ENCODE measurements at regions not wholly inside any gene's neighbourhood (a gene's known extent, or its start where the extent isn't known, plus 50 kb on each side); places are given as distances from the start of the nearest gene placed in this dataset.
A peak's percentile ranks its signal among the peaks of the same experiment; 100 is the strongest.

DNA sequence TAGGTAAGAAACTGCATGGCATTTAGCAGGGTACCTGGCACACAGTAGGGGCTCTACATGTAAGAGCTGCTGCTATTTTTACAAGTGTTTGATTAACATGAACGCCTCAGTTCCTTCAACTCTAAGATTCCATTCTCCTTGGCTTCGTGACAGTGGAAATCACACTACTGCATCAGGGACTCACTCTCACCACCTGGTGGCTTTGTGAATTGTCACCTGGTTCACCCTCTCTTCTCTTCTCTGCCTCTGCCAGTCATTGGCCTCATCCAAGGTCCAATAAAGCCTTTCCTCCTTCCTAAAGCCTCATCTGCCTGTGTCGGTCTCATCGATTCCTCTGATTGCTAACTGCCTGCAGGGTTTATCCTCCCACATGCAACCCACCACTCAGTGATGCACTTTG is 476.4 kb downstream of the VRK1 start:
- no peak overlapping the region for H3K4me3 ChIP-seq (ENCODE audit: low read depth, low read length)
- TF ChIP-seq CTCF (IDR thresholded peaks at IDR 0.05; ENCODE audit: low read depth, low read length), result 0 out of 2 replicates have a peak, but pooled peaks have one; percentile 18
- H3K9me3 ChIP-seq (ENCODE audit: severe bottlenecking), result peaks cover 5% of the 10 kb centered on the region
- no peak overlapping the region for H3K27ac ChIP-seq
- no peak for DNase-seq
- peaks cover 90% of the 10 kb centered on the region for H3K27me3 ChIP-seq (ENCODE audit: insufficient read depth, low read depth, severe bottlenecking)
- H3K36me3 ChIP-seq, result no peaks in the 10 kb centered on the region

- no peak for TF ChIP-seq CTCF (IDR thresholded peaks at IDR 0.05; ENCODE audit: low read depth, low read length)
- Histone ChIP-seq H3K27me3 (ENCODE audit: insufficient read depth, low read depth, severe bottlenecking) (peaks cover 86% of the 10 kb centered on the region), H3K36me3 (no peaks in the 10 kb centered on the region), H3K4me3 (ENCODE audit: low read depth, low read length) (no peak overlapping the region), H3K27ac (no peak overlapping the region), H3K9me3 (ENCODE audit: severe bottlenecking) (peaks cover 4% of the 10 kb centered on the region)
- no peak for DNase-seq
Measured at GRCh38 chr14:97274626-97275025, 477.4 kb downstream of the VRK1 start.

DNA sequence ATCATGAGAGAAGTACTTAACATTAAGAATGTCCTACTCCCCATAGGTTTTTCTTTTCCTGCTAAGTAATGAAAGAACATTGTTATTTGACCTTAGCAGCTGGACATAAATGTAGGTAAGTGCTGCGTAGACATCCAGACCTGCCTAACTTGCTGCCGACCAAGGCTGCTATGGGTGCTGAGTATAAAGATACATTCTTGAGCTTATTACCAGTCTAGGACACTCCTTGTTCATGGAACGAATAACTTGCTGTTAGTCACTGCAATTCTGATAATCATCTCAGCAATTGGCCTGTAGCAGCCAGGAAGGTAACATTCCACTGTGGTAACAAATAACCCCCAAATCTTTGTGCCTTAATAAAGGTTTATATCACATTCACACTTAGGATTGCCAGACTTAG is 478.1 kb downstream of the VRK1 start:
- Histone ChIP-seq H3K4me3 (ENCODE audit: low read depth, low read length) (no peak overlapping the region), H3K9me3 (ENCODE audit: severe bottlenecking) (no peaks in the 10 kb centered on the region), H3K36me3 (no peaks in the 10 kb centered on the region), H3K27me3 (ENCODE audit: insufficient read depth, low read depth, severe bottlenecking) (peaks cover 85% of the 10 kb centered on the region), H3K27ac (no peak overlapping the region)
- no peak for TF ChIP-seq CTCF (IDR thresholded peaks at IDR 0.05; ENCODE audit: low read depth, low read length)
- no peak for DNase-seq

DNA sequence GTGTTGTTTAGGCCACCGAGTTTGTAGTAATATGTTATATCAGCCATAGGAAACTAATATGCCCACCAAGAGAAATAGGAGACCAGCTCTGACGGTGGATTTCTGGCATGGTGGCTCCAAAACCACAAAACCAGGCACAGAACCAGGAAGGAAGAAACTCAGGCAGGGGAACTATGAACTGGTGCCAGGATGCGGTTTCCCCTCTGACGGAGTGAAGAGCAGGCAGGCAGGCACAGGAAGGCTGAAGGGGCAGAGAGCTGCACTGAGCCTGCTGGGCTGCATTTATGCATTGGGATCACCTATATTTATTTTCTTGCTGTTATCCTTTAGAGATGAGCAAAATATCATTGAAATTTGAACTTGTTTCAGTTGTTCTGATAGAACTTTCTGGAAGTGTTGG is 479.4 kb downstream of the VRK1 start:
- DNase-seq, result no peak
- Histone ChIP-seq H3K9me3 (ENCODE audit: severe bottlenecking) (no peaks in the 10 kb centered on the region), H3K27ac (no peak overlapping the region), H3K4me3 (ENCODE audit: low read depth, low read length) (no peak overlapping the region), H3K36me3 (no peaks in the 10 kb centered on the region), H3K27me3 (ENCODE audit: insufficient read depth, low read depth, severe bottlenecking) (peaks cover 84% of the 10 kb centered on the region)
- no peak for TF ChIP-seq CTCF (IDR thresholded peaks at IDR 0.05; ENCODE audit: low read depth, low read length)

DNA sequence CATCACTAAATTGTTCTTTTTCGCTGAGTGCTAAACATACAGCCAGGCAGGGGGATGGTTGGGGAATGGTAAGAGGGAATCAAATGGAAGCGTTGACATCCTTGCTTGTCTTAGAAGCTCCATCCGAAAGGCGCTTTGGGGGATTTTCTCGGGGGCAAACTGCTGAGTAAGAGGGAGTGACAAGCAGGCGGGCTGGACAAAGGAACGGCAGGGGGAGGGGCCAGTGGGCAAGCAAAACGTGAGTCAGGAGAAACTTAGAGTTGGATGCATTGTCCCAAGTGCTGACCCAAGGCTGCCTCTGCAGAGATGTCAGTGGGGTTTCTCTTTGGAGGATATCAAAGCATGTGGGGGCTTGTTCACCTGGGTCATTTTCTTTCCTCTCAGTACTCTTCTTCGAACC is 480.5 kb downstream of the VRK1 start:
- no peaks in the 10 kb centered on the region for H3K36me3 ChIP-seq
- H3K27me3 ChIP-seq (ENCODE audit: insufficient read depth, low read depth, severe bottlenecking), result peaks cover 85% of the 10 kb centered on the region
- no peak for TF ChIP-seq CTCF (IDR thresholded peaks at IDR 0.05; ENCODE audit: low read depth, low read length)
- no peak overlapping the region for H3K27ac ChIP-seq
- DNase-seq, result no peak
- H3K9me3 ChIP-seq (ENCODE audit: severe bottlenecking), result no peaks in the 10 kb centered on the region
- H3K4me3 ChIP-seq (ENCODE audit: low read depth, low read length), result no peak overlapping the region

- DNase-seq, result no peak
- H3K4me3 ChIP-seq (ENCODE audit: low read depth, low read length), result no peak overlapping the region
- peaks cover 87% of the 10 kb centered on the region for H3K27me3 ChIP-seq (ENCODE audit: insufficient read depth, low read depth, severe bottlenecking)
- H3K27ac ChIP-seq, result no peak overlapping the region
- no peaks in the 10 kb centered on the region for H3K9me3 ChIP-seq (ENCODE audit: severe bottlenecking)
- no peaks in the 10 kb centered on the region for H3K36me3 ChIP-seq
- no peak for TF ChIP-seq CTCF (IDR thresholded peaks at IDR 0.05; ENCODE audit: low read depth, low read length)
Measured at GRCh38 chr14:97280526-97280925, 483.3 kb downstream of the VRK1 start.
